Esophagus mucosa (tissue), 1 donor: ENCODE measurements at regions not wholly inside any gene's neighbourhood (a gene's known extent, or its start where the extent isn't known, plus 50 kb on each side); places are given as distances from the start of the nearest gene placed in this dataset.

Source experiments
- ATAC-seq: fragments of 200-7000 bp; cut with Tn5 transposase; one replicate; pipeline ENCODE4 v1.9.1; 2020
- donor health status: DM: yes; HTN: yes; CAD: no.

GRCh38 chr15:66948294-66948693, 117.1 kb upstream of the SMAD3 start:
- no peak for ATAC-seq

GRCh38 chr15:66950114-66950513, 115.3 kb upstream of the SMAD3 start:
- no peak for ATAC-seq

- no peak for ATAC-seq
Observed at GRCh38 chr15:66951531-66952320, 113.7 kb upstream of the SMAD3 start.

GRCh38 chr15:66952756-66953522, 112.5 kb upstream of the SMAD3 start:
- ATAC-seq: no peak

DNA sequence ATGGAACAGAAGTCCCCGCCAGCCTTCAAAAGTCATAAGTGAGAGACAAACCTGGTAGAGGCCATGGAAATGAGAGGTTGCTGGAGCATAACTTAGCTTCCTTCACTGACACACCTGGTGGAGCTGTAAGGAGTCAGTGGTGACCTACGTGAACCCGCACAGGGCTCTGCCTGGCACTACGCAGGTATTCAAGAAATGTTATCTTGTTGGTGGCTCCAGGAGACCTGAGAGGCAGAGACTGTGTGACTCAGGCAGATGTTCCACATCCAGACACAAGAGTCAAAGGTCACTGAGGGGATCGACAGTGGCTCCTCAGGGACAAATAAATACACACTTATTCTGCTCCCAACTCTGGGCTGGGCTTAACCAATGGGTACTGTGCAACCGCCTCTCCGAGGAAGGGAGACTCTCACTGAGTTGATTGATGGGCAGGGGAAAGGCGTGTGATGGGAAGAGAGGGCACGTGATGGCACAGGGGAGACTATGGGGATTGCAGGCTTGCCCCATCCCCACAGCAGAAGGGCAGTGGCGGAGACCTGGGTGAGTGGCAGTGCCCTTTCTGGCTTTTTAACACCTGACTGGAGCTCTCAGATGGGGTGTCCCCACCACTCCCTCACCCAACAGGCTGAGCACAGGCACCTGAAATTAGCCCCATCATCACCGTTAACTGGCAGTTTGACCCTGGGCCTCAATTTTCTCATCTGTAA, 111.7 kb upstream of the SMAD3 start:
- ATAC-seq: no peak

- ATAC-seq: no peak
Observed at GRCh38 chr15:66954601-66955000, 110.8 kb upstream of the SMAD3 start.

DNA sequence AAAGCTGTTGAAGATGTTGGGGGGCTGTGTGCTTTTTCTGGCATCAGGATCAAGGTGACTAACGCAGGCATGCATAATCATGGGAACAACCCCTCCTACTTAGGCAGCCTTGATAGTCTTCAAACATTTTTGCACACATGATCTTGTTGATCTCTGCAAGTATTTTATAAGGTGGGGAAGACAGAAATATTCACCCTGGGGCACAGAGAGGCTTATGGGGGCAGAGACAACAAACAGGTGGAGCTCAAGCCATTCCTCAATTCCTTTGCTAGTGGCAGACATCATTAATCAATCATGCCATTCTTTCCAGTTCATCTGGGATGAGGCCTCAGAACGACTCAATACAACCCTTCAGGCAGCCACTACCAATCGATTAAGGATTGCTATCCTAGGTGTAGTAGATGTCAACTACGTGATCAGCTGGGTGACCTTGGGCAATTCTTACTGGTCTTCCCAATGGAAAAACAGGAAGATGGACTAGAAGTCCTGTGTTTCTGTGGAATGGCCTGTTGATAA, 110.3 kb upstream of the SMAD3 start:
- ATAC-seq: no peak

DNA sequence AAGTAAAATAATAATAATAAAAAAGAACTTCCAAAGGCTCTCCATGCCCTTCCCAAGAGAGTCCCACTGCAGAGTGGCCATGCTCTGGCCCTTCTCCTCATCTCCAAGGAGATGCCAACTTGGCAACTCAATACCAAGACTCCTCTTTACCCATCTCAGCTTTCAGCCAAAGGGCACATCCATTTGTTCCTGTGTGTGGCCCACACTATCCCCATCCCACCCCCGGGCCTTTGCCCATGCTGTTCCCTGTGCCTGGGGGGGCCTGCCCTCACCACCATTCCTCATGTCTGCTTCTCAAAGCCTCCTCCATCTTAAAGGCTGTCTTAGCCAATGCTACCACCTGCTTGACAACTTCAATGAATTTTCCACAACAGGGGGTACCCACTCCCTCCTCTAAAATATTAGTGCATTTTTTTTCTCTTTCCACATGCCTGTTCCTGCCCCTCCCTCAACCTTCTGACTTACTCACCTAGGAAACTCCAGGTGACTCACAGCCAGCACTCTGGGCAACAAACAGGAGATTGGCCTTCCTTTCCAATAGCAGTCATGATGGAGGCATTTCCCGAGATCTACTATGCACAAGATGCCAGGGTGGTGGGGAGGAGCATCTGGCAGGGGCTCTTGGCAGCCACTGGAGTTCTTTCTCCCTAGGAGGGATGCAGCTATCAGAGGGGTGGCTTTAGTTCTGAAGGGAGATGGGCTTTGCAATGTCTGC, 109.4 kb upstream of the SMAD3 start:
- peak; percentile 81 for ATAC-seq

DNA sequence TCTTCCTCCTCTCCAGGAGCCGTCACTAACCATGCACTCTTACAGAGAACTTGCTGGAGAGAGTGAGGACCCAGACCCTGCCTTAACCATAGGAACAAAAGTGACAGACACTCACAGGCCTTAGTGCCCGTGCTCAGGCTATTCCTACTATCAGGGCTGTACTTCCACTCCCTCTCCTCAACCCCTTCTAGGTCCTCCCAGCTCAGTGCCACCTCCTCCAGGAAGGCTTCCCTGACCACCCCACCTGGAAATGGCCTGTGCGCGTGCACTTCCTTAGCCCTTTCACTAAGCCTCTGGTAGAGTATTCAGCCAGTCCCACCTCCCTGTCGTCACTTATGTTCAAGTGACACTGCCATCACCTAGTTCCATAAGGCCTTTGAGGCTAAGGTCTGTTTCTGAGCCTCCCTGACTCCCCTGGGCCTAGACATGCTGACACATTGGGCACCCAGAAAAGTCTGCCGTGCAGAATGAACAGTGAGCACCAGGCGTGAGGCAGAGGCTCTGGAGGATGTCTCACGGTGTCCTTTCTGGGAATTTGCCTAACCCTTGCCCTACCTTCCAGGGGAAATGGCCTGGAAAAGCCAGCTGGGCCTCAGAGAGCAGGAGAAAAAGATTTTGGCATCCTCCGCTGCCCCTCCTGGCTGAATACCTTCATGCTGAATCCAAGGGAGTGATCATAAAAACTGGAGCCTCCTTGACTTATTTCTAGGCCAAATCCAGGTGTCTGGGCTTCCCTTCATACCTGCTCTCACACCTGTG, 108.6 kb upstream of the SMAD3 start:
- peak; percentile 19 for ATAC-seq

- no peak for ATAC-seq
Observed at GRCh38 chr15:66957431-66957720, 108.0 kb upstream of the SMAD3 start.

GRCh38 chr15:66959066-66959465, 106.3 kb upstream of the SMAD3 start:
- ATAC-seq: no peak

DNA sequence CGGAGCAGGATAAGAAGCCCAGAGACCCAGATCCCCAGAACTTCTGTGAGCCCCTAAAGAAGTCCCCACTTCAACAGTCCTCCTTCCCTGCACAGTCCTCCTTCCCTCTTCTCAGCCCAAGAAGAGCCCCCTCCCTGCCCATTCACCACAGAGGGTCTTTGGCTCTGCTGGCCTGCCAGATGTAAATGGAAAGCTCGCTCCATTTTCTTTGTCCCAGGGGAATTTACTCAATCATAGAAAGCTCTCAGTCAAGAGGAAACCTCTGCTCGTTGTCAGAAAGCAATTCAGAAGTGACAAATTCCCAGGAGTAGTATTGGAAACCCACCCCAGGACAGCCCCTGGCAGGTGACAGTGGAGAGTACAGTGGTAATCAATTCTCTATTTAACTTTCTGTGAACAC, 105.5 kb upstream of the SMAD3 start:
- no peak for ATAC-seq

- ATAC-seq: no peak
Observed at GRCh38 chr15:66960519-66960918, 104.9 kb upstream of the SMAD3 start.

DNA sequence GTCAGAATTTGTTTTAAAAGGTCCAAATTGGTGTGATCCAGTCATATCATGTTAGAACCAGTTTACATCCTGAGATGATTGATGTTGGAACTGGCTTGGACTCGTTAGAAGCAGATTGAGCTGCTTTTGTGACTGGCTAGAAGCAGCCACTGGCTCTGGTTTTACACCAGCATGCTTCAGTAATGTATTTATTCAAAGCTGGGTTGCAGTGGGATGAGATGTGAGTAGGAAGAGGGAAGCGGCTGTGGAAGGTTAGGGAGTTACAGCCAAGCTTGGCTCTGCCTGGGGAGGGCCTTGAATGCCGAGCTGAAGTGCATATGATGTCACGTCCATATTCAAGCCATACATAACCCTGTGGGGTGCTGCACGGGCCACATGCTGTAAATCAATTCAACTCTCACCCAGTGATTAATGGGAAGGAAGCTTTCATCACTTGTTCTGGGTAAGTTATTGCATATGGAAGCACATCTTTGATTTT, 104.0 kb upstream of the SMAD3 start:
- no peak for ATAC-seq

- no peak for ATAC-seq
Observed at GRCh38 chr15:66961901-66962300, 103.5 kb upstream of the SMAD3 start.

- no peak for ATAC-seq
Observed at GRCh38 chr15:66962522-66962921, 102.9 kb upstream of the SMAD3 start.

GRCh38 chr15:66963084-66963483, 102.3 kb upstream of the SMAD3 start:
- ATAC-seq: no peak

- ATAC-seq: no peak
Observed at GRCh38 chr15:66963710-66964109, 101.7 kb upstream of the SMAD3 start.

DNA sequence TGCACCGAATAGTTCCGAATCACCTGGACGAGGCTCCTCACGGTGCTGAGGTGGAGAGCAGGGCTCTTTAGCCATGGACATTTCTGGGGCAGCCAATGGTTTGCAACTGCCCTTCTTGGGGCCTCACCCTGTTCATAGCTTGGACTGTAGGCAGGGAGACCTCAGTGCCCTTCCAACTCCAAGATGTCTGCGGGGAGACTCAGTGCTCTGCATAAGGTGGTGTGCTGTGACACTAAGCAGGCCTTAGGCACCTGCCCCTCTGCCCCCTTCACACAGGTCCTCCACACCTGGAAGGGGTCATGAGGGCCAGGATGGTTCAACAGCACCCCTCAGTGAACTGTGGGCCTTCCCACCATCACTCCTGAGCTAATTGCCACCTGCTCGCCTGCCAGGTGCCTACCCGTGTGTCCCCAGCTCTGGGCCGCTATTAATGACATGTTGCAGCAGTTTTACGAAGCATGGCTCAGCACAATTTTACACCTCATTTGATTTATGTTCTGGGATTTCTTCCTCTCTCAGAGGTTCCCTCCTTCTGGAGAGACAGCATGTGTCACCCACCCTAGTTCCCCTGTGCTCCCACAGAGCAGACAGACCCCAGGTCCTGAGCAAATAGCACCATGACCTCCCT, 101.2 kb upstream of the SMAD3 start:
- no peak for ATAC-seq

DNA sequence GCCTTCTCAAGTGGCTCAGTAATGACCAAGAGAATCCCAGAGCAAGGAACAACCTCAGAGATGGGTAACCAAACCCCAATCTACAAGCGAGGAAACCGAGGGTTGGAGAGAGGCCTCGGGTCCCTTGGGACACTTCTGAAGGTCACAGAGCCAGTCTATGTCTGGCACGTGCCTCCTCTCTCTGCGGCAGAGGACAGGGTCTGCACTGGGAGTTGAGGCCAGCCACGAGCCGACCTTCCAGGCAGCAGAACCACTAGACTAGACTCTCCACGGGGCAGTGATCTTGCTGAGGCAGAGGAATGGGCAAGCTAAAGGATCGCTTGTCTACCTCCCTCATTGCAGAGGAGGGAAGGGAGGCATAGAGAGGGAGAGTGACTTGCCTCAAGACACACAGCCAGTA, 100.6 kb upstream of the SMAD3 start:
- no peak for ATAC-seq

DNA sequence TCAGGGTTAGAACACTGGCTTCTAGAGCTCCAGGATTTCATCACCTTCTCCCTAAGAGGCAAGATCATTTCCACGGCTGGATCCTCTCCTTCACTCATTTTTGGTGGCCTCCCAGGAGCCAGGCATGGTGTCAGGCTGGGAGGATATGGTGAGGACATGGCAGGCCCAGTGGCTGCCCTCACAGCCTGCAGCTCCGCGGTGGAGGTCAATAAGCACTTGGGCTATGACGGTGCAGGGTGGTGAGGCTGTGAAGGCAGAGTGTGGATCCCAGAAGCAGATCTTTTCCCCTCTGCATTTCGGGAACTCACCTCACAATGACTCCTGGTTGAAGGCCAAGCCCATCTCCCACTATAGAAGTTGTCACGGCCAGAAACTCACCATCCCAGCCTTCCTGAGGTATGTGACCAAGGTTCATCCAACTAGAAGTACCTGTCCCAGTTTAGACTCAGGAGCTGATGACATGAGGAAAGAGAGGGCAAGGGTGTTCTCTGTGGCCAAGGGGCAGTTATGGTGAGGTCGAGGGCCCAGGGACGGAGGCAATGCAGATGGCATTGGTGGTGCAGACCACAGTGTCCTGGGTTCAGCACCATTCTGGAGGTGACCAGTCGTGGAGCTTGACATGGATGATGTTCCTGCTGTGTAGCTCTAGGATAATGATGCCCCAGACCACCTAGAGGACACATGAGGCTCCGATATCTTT, 100.1 kb upstream of the SMAD3 start:
- no peak for ATAC-seq
